ENCODE measurements at regions not wholly inside any gene's neighbourhood (a gene's known extent, or its start where the extent isn't known, plus 50 kb on each side); places are given as distances from the start of the nearest gene placed in this dataset.
A peak's percentile ranks its signal among the peaks of the same experiment; 100 is the strongest.

- Mint-ChIP-seq H3K36me3 (no peaks in the 10 kb centered on the region), H3K27me3 (peaks cover 0 to 5% of the 10 kb centered on the region in 2 donors), H3K9me3 (peaks cover 0 to 2% (median 0%) of the 10 kb centered on the region in 5 donors), H3K4me1 (no peaks in the 10 kb centered on the region), H3K27ac (peak overlapping the region in 1 of 8 donors; percentile 43), H3K4me3 (no peak overlapping the region)
- ChIA-PET POLR2A (no interaction called here), CTCF (no interaction called here)
- Histone ChIP-seq H3K9me3 (ENCODE audit: low read length) (no peaks in the 10 kb centered on the region), H3K27me3 (ENCODE audit: insufficient read depth, low read length, poor library complexity, severe bottlenecking) (no peaks in the 10 kb centered on the region), H3K4me1 (ENCODE audit: insufficient read depth, low read length) (no peaks in the 10 kb centered on the region), H3K36me3 (ENCODE audit: insufficient read depth, low read length) (no peaks in the 10 kb centered on the region), H3K4me3 (ENCODE audit: low read length) (no peak overlapping the region), H3K27ac (ENCODE audit: low read depth, low read length) (no peak overlapping the region)
- DNase-seq = no peak
These were observed 258.3 kb upstream of the MOCS1 start for GRCh38 chr6:40192516-40192915.

- peaks cover 3 to 9% of the 10 kb centered on the region in 2 donors for H3K27me3 Mint-ChIP-seq
- H3K27me3 ChIP-seq (ENCODE audit: insufficient read depth, low read length, poor library complexity, severe bottlenecking) = no peaks in the 10 kb centered on the region
- H3K4me3 Mint-ChIP-seq = no peak overlapping the region
- no peak overlapping the region for H3K27ac ChIP-seq (ENCODE audit: low read depth, low read length)
- H3K27ac Mint-ChIP-seq = no peak overlapping the region
- H3K9me3 ChIP-seq (ENCODE audit: low read length) = no peaks in the 10 kb centered on the region
- no peaks in the 10 kb centered on the region for H3K4me1 ChIP-seq (ENCODE audit: insufficient read depth, low read length)
- CTCF ChIA-PET = no interaction called here
- DNase-seq = no peak
- POLR2A ChIA-PET = no interaction called here
- H3K36me3 Mint-ChIP-seq = no peaks in the 10 kb centered on the region
- no peaks in the 10 kb centered on the region for H3K4me1 Mint-ChIP-seq
- H3K36me3 ChIP-seq (ENCODE audit: insufficient read depth, low read length) = no peaks in the 10 kb centered on the region
- H3K9me3 Mint-ChIP-seq = peaks cover 2 to 9% (median 7%) of the 10 kb centered on the region in 5 donors
- no peak overlapping the region for H3K4me3 ChIP-seq (ENCODE audit: low read length)
These were observed 254.7 kb upstream of the MOCS1 start for GRCh38 chr6:40188931-40189330.

DNA sequence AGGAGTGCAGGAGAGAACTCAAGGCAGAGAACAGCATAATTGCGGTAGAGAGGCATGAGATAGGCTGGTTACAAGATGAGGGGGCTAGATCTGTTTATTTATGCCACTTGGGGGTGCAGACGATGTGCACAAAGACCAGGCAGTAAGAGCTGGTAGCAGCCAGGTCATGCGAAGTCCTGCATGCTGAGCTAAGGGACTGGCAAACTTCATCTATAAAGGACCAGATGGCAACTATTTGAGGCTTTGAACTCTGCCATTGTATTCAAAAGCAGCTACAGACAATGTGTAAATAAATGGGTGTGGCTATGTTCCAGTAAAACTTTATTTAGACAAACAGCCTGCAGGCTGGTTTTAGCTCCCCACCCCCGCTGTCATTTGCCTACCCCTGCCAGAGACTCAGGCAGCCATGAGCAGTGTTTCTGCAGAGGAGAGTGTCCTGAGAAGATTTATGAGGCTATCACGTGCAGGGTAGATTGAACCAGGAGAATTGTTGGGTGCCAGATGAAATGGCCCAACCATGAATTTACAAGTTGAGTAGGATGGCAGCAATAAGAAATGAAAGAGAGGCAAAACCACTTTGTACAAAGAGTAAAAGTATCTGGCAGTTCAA lies 253.4 kb upstream of the MOCS1 start:
- H3K27ac Mint-ChIP-seq = peak overlapping the region in 1 of 8 donors; percentile 16
- no peaks in the 10 kb centered on the region for H3K36me3 Mint-ChIP-seq
- no peaks in the 10 kb centered on the region for H3K4me1 Mint-ChIP-seq
- peaks cover 9 to 20% (median 18%) of the 10 kb centered on the region in 5 donors for H3K9me3 Mint-ChIP-seq
- no peaks in the 10 kb centered on the region for H3K27me3 ChIP-seq (ENCODE audit: insufficient read depth, low read length, poor library complexity, severe bottlenecking)
- no peaks in the 10 kb centered on the region for H3K4me1 ChIP-seq (ENCODE audit: insufficient read depth, low read length)
- no peak for DNase-seq
- no peaks in the 10 kb centered on the region for H3K36me3 ChIP-seq (ENCODE audit: insufficient read depth, low read length)
- ChIA-PET CTCF (no interaction called here), POLR2A (no interaction called here)
- H3K27me3 Mint-ChIP-seq = peaks cover 3 to 9% of the 10 kb centered on the region in 2 donors
- no peak overlapping the region for H3K4me3 ChIP-seq (ENCODE audit: low read length)
- no peak overlapping the region for H3K27ac ChIP-seq (ENCODE audit: low read depth, low read length)
- no peak overlapping the region for H3K4me3 Mint-ChIP-seq
- no peaks in the 10 kb centered on the region for H3K9me3 ChIP-seq (ENCODE audit: low read length)

- CTCF ChIA-PET = no interaction called here
These were observed 251.2 kb upstream of the MOCS1 start for GRCh38 chr6:40185486-40185885.

GRCh38 chr6:40183902-40184301 lies 249.6 kb upstream of the MOCS1 start:
- no peaks in the 10 kb centered on the region for H3K36me3 ChIP-seq (ENCODE audit: insufficient read depth, low read length)
- H3K4me3 ChIP-seq (ENCODE audit: low read length) = no peak overlapping the region
- H3K4me1 Mint-ChIP-seq = no peaks in the 10 kb centered on the region
- no peak overlapping the region for H3K4me3 Mint-ChIP-seq
- H3K27ac Mint-ChIP-seq = no peak overlapping the region
- peaks cover 9 to 23% (median 18%) of the 10 kb centered on the region in 5 donors for H3K9me3 Mint-ChIP-seq
- no peak for DNase-seq
- peaks cover 7 to 12% of the 10 kb centered on the region in 2 donors for H3K27me3 Mint-ChIP-seq
- no peaks in the 10 kb centered on the region for H3K27me3 ChIP-seq (ENCODE audit: insufficient read depth, low read length, poor library complexity, severe bottlenecking)
- no peaks in the 10 kb centered on the region for H3K4me1 ChIP-seq (ENCODE audit: insufficient read depth, low read length)
- no peak overlapping the region for H3K27ac ChIP-seq (ENCODE audit: low read depth, low read length)
- ChIA-PET CTCF (no interaction called here), POLR2A (no interaction called here)
- H3K36me3 Mint-ChIP-seq = no peaks in the 10 kb centered on the region
- no peaks in the 10 kb centered on the region for H3K9me3 ChIP-seq (ENCODE audit: low read length)

More at GRCh38 chr6:40185486-40185885, 251.2 kb upstream of the MOCS1 start:
- no peak for DNase-seq
- no peak overlapping the region for H3K4me3 Mint-ChIP-seq
- H3K27me3 ChIP-seq (ENCODE audit: insufficient read depth, low read length, poor library complexity, severe bottlenecking) = no peaks in the 10 kb centered on the region
- H3K4me3 ChIP-seq (ENCODE audit: low read length) = no peak overlapping the region
- H3K9me3 ChIP-seq (ENCODE audit: low read length) = no peaks in the 10 kb centered on the region
- no peak overlapping the region for H3K27ac Mint-ChIP-seq
- H3K27ac ChIP-seq (ENCODE audit: low read depth, low read length) = no peak overlapping the region
- peaks cover 3 to 9% of the 10 kb centered on the region in 2 donors for H3K27me3 Mint-ChIP-seq
- POLR2A ChIA-PET = no interaction called here
- no peaks in the 10 kb centered on the region for H3K4me1 Mint-ChIP-seq
- no peaks in the 10 kb centered on the region for H3K36me3 Mint-ChIP-seq
- no peaks in the 10 kb centered on the region for H3K4me1 ChIP-seq (ENCODE audit: insufficient read depth, low read length)
- peaks cover 9 to 23% (median 18%) of the 10 kb centered on the region in 5 donors for H3K9me3 Mint-ChIP-seq
- no peaks in the 10 kb centered on the region for H3K36me3 ChIP-seq (ENCODE audit: insufficient read depth, low read length)

GRCh38 chr6:40181367-40181766 lies 247.1 kb upstream of the MOCS1 start:
- H3K36me3 ChIP-seq (ENCODE audit: insufficient read depth, low read length) = no peaks in the 10 kb centered on the region
- CTCF ChIA-PET = no interaction called here
- no peaks in the 10 kb centered on the region for H3K27me3 ChIP-seq (ENCODE audit: insufficient read depth, low read length, poor library complexity, severe bottlenecking)
- Mint-ChIP-seq H3K9me3 (peaks cover 9 to 23% (median 18%) of the 10 kb centered on the region in 5 donors), H3K27me3 (peaks cover 4 to 7% of the 10 kb centered on the region in 2 donors), H3K27ac (no peak overlapping the region), H3K36me3 (no peaks in the 10 kb centered on the region), H3K4me1 (no peaks in the 10 kb centered on the region), H3K4me3 (no peak overlapping the region)
- no peaks in the 10 kb centered on the region for H3K4me1 ChIP-seq (ENCODE audit: insufficient read depth, low read length)
- DNase-seq = no peak
- POLR2A ChIA-PET = no interaction called here
- H3K4me3 ChIP-seq (ENCODE audit: low read length) = no peak overlapping the region
- H3K27ac ChIP-seq (ENCODE audit: low read depth, low read length) = no peak overlapping the region
- H3K9me3 ChIP-seq (ENCODE audit: low read length) = no peaks in the 10 kb centered on the region

DNA sequence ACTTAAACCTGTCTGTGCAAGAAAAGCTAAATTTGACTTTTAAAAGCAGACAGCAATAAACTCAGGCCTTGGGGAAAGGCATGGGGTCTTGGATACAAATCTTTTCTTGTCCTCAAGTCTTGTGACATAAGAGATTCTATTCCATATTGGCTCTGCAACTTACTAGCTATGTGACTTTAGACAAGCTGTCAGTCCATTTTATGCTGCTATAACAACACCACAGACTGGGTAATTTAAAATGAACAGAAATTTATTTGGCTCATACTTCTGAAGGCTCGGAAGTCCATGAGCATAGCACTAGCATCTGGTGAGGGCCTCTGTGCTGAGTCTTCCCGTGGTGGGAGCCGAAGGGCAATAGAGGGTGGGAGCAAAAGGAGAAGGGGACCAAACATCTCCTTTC lies 246.0 kb upstream of the MOCS1 start:
- Mint-ChIP-seq H3K36me3 (no peaks in the 10 kb centered on the region), H3K27ac (no peak overlapping the region), H3K9me3 (peaks cover 9 to 23% (median 18%) of the 10 kb centered on the region in 5 donors), H3K27me3 (peaks cover 4 to 9% of the 10 kb centered on the region in 2 donors), H3K4me3 (no peak overlapping the region), H3K4me1 (no peaks in the 10 kb centered on the region)
- Histone ChIP-seq H3K27ac (ENCODE audit: low read depth, low read length) (no peak overlapping the region), H3K36me3 (ENCODE audit: insufficient read depth, low read length) (no peaks in the 10 kb centered on the region), H3K27me3 (ENCODE audit: insufficient read depth, low read length, poor library complexity, severe bottlenecking) (no peaks in the 10 kb centered on the region), H3K4me1 (ENCODE audit: insufficient read depth, low read length) (no peaks in the 10 kb centered on the region), H3K4me3 (ENCODE audit: low read length) (no peak overlapping the region), H3K9me3 (ENCODE audit: low read length) (no peaks in the 10 kb centered on the region)
- POLR2A ChIA-PET = no interaction called here
- no peak for DNase-seq
- CTCF ChIA-PET = no interaction called here

DNA sequence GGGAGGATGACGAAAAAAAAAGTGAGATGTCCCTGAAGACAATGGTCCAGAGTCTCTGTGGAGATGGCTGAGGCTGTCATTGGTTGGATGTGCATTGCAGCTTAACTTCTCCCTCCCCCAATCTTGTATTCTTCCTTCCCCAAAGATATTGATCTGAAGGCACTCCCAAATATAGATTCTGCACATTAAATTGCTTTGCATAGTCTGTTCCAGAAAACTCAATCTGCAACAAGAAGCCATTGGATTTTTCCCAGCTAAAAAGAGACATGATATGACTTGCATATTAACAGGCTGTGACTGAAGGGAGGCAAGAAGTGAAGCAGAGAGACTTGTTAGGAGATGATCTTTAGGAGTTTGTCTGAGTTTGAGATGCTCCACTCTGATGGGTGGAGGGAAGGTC lies 245.2 kb upstream of the MOCS1 start:
- peaks cover 4 to 9% of the 10 kb centered on the region in 2 donors for H3K27me3 Mint-ChIP-seq
- Histone ChIP-seq H3K27me3 (ENCODE audit: insufficient read depth, low read length, poor library complexity, severe bottlenecking) (no peaks in the 10 kb centered on the region), H3K4me3 (ENCODE audit: low read length) (no peak overlapping the region), H3K27ac (ENCODE audit: low read depth, low read length) (no peak overlapping the region), H3K9me3 (ENCODE audit: low read length) (no peaks in the 10 kb centered on the region), H3K4me1 (ENCODE audit: insufficient read depth, low read length) (no peaks in the 10 kb centered on the region), H3K36me3 (ENCODE audit: insufficient read depth, low read length) (no peaks in the 10 kb centered on the region)
- H3K27ac Mint-ChIP-seq = no peak overlapping the region
- no peak overlapping the region for H3K4me3 Mint-ChIP-seq
- ChIA-PET POLR2A (no interaction called here), CTCF (no interaction called here)
- no peak for DNase-seq
- H3K9me3 Mint-ChIP-seq = peaks cover 9 to 19% (median 14%) of the 10 kb centered on the region in 5 donors
- no peaks in the 10 kb centered on the region for H3K36me3 Mint-ChIP-seq
- H3K4me1 Mint-ChIP-seq = no peaks in the 10 kb centered on the region

Measured in CD8-positive, alpha-beta memory T cell (primary cell).